ENCODE measurements at regions not wholly inside any gene's neighbourhood (a gene's known extent, or its start where the extent isn't known, plus 50 kb on each side); places are given as distances from the start of the nearest gene placed in this dataset.

DNA sequence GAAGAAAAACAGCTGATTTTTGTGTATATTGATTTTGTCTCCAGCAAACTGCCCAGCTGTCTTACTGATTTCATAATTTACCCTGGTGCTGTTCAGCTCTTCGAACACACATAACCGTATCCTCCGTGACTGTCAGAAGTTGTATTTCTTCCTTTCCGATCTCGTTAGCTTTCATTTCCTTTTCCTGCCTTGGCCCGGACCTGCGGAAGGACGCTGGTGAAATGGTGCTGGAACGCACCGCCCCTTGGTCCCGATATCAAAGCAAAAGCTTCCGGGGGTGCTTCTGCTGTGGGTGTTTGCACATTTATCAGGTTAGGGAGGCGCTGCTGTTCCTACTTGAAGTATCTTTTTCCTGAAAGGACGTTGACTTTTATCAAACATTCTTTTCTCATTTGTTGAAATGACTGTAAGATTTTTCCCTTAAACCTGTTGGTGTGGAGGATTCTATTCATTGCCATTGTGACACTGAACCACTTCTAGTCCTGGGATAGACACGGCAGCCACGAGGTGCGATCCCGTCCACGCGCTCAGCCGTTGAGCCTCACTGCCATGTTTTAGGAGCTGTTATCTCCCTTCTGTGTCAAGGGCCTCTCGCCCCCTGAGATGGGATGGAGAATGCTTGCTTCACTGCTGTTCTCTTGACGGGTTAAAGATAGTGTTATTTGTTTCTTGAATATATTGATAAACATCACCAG, 72.6 kb downstream of the FOXL3 start:
- TF ChIP-seq, protein P1, sequence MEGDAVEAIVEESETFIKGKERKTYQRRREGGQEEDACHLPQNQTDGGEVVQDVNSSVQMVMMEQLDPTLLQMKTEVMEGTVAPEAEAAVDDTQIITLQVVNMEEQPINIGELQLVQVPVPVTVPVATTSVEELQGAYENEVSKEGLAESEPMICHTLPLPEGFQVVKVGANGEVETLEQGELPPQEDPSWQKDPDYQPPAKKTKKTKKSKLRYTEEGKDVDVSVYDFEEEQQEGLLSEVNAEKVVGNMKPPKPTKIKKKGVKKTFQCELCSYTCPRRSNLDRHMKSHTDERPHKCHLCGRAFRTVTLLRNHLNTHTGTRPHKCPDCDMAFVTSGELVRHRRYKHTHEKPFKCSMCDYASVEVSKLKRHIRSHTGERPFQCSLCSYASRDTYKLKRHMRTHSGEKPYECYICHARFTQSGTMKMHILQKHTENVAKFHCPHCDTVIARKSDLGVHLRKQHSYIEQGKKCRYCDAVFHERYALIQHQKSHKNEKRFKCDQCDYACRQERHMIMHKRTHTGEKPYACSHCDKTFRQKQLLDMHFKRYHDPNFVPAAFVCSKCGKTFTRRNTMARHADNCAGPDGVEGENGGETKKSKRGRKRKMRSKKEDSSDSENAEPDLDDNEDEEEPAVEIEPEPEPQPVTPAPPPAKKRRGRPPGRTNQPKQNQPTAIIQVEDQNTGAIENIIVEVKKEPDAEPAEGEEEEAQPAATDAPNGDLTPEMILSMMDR (optimal IDR thresholded peaks at IDR 0.05 in 1 of 3, IDR thresholded peaks at IDR 0.05 in 1 of 3, conservative IDR thresholded peaks at IDR 0.05 in 1 of 3; ENCODE audit: extremely low read depth in 1 of 3, insufficient read depth in 2 of 3, low read length in 3 of 3), result no peak
- no peak for TF ChIP-seq EZH2 (IDR thresholded peaks at IDR 0.05; ENCODE audit: low read length)

Data from keratinocyte (primary cell).